ENCODE measurements at regions not wholly inside any gene's neighbourhood (a gene's known extent, or its start where the extent isn't known, plus 50 kb on each side); places are given as distances from the start of the nearest gene placed in this dataset.

GRCh38 chr3:16031434-16031833 lies 143.0 kb upstream of the GALNT15 start:
- no peak for TF ChIP-seq POLR2A (IDR thresholded peaks at IDR 0.05)
- no peak for TF ChIP-seq CTCF (IDR thresholded peaks at IDR 0.05)

Data from body of pancreas (tissue), 4 donors.